H9 (cell line): ENCODE measurements at regions not wholly inside any gene's neighbourhood (a gene's known extent, or its start where the extent isn't known, plus 50 kb on each side); places are given as distances from the start of the nearest gene placed in this dataset.

Experiments
- DNase-seq: peaks from one replicate; pipeline ENCODE4 v3.0.0-alpha.2; 2017
- H2AFZ ChIP-seq: one replicate; pipeline ENCODE4 v1.6.1; 2013; ENCODE audit warnings: mild to moderate bottlenecking, low read length, control low read depth, moderate library complexity
- H2AK5ac ChIP-seq: 2 replicates; pipeline ENCODE4 v1.6.1; 2013; ENCODE audit warnings: low read length, control low read depth, mixed read lengths; ENCODE audit not compliant: insufficient read length
- H2BK120ac ChIP-seq: one replicate; pipeline ENCODE4 v1.6.1; 2013; ENCODE audit warnings: low read depth, mild to moderate bottlenecking, low read length, control low read depth, inconsistent platforms; ENCODE audit not compliant: poor library complexity, severe bottlenecking
- H2BK12ac ChIP-seq: 2 replicates; pipeline ENCODE4 v1.6.1; 2013; ENCODE audit warnings: low read length, control low read depth, mixed read lengths, low read depth; ENCODE audit not compliant: insufficient read length
- H2BK15ac ChIP-seq: 2 replicates; pipeline ENCODE4 v1.6.1; 2013; ENCODE audit warnings: low read depth, low read length, control low read depth
- H2BK20ac ChIP-seq: one replicate; pipeline ENCODE4 v1.6.1; 2013; ENCODE audit warnings: low read depth, mild to moderate bottlenecking, low read length, control low read depth, inconsistent platforms; ENCODE audit not compliant: poor library complexity, severe bottlenecking
- H2BK5ac ChIP-seq: 2 replicates; pipeline ENCODE4 v1.6.1; 2013; ENCODE audit warnings: low read length, control low read depth, mixed read lengths; ENCODE audit not compliant: insufficient read length
- H3K14ac ChIP-seq: 2 replicates; pipeline ENCODE4 v1.6.1; 2013; ENCODE audit warnings: low read length, control low read depth; ENCODE audit not compliant: insufficient read depth
- H3K18ac ChIP-seq: 2 replicates; pipeline ENCODE4 v1.6.1; 2013; ENCODE audit warnings: low read depth, mild to moderate bottlenecking, mixed read lengths, low read length, control low read depth; ENCODE audit not compliant: insufficient read length
- H3K23ac ChIP-seq: 2 replicates; pipeline ENCODE4 v1.6.1; 2013; ENCODE audit warnings: low read length, control low read depth, mixed read lengths, low read depth; ENCODE audit not compliant: insufficient read length
- H3K23me2 ChIP-seq: 2 replicates; pipeline ENCODE4 v1.6.1; 2013; ENCODE audit warnings: low read depth, mild to moderate bottlenecking, mixed read lengths, low read length, control low read depth; ENCODE audit not compliant: insufficient read length, poor library complexity, severe bottlenecking
- H3K27ac ChIP-seq: 2 replicates; pipeline ENCODE4 v1.5.1; 2013; ENCODE audit warnings: low read length, control low read depth, mixed read lengths, low read depth; ENCODE audit not compliant: insufficient read length
- H3K27me3 ChIP-seq: 2 replicates; pipeline ENCODE4 v1.6.1; 2013; ENCODE audit warnings: low read length, control low read depth, inconsistent platforms; ENCODE audit not compliant: insufficient read depth
- H3K4ac ChIP-seq: 2 replicates; pipeline ENCODE4 v1.6.1; 2013; ENCODE audit warnings: low read depth, mild to moderate bottlenecking, control low read depth, inconsistent platforms, low read length, moderate library complexity
- H3K4me1 ChIP-seq: 2 replicates; pipeline ENCODE4 v1.6.1; 2013; ENCODE audit warnings: low read length, control low read depth, inconsistent platforms; ENCODE audit not compliant: insufficient read depth
- H3K4me2 ChIP-seq: 2 replicates; pipeline ENCODE4 v1.6.1; 2013; ENCODE audit warnings: low read length, control low read depth, mixed read lengths; ENCODE audit not compliant: insufficient read length, insufficient read depth
- H3K56ac ChIP-seq: 2 replicates; pipeline ENCODE4 v1.6.1; 2013; ENCODE audit warnings: low read depth, mild to moderate bottlenecking, mixed read lengths, low read length, control low read depth; ENCODE audit not compliant: insufficient read length
- H3K79me1 ChIP-seq: 2 replicates; pipeline ENCODE4 v1.6.1; 2013; ENCODE audit warnings: low read depth, mild to moderate bottlenecking, moderate library complexity, low read length, control low read depth, inconsistent platforms; ENCODE audit not compliant: insufficient read depth, poor library complexity, severe bottlenecking
- H3K79me2 ChIP-seq: 2 replicates; pipeline ENCODE4 v1.6.1; 2013; ENCODE audit warnings: low read length, control low read depth, inconsistent platforms; ENCODE audit not compliant: insufficient read depth
- H3K9ac ChIP-seq: 2 replicates; pipeline ENCODE4 v1.6.1; 2013; ENCODE audit warnings: low read length, control low read depth, mixed read lengths; ENCODE audit not compliant: insufficient read length; ENCODE audit errors: extremely low read depth
- H3K9me3 ChIP-seq: one replicate; pipeline ENCODE4 v1.6.1; 2013; ENCODE audit warnings: low read depth, low read length, inconsistent platforms; ENCODE audit not compliant: control insufficient read depth
- H3T11ph ChIP-seq: one replicate; pipeline ENCODE4 v1.6.1; 2013; ENCODE audit warnings: mild to moderate bottlenecking, low read length, control low read depth, inconsistent platforms
- H4K20me1 ChIP-seq: one replicate; pipeline ENCODE4 v1.6.1; 2013; ENCODE audit not compliant: control insufficient read depth, insufficient read length, insufficient read depth
- H4K5ac ChIP-seq: 2 replicates; pipeline ENCODE4 v1.6.1; 2013; ENCODE audit warnings: low read depth, mild to moderate bottlenecking, mixed read lengths, low read length, control low read depth; ENCODE audit not compliant: insufficient read length
- H4K8ac ChIP-seq: replicated peaks from 2 replicates; pipeline ENCODE4 v1.6.1; 2013; ENCODE audit warnings: low read length, control low read depth, mixed read lengths, low read depth; ENCODE audit not compliant: insufficient read length
- H4K91ac ChIP-seq: 2 replicates; pipeline ENCODE4 v1.6.1; 2013; ENCODE audit warnings: low read depth, mild to moderate bottlenecking, moderate library complexity, mixed read lengths, low read length, control low read depth; ENCODE audit not compliant: insufficient read length
- H3K27ac Mint-ChIP-seq, 3 experiments: 2 replicates in 2 of 3; 3 replicates in 1 of 3; pipeline ENCODE4 v1.8.0; 2020 to 2021; ENCODE audit warnings: mixed read lengths in 3 of 3, mild to moderate bottlenecking in 1 of 3, moderate library complexity in 1 of 3
- H3K27me3 Mint-ChIP-seq: 2 replicates; pipeline ENCODE4 v1.8.0; 2021; ENCODE audit warnings: low read depth, mild to moderate bottlenecking, moderate library complexity, mixed read lengths
- H3K36me3 Mint-ChIP-seq, 3 experiments: 2 replicates in 2 of 3; 3 replicates in 1 of 3; pipeline ENCODE4 v1.8.0; 2020 to 2021; ENCODE audit warnings: low read depth in 3 of 3, mixed read lengths in 3 of 3; ENCODE audit not compliant: insufficient read depth in 1 of 3
- H3K4me1 Mint-ChIP-seq, 2 experiments: 2 replicates each; pipeline ENCODE4 v1.8.0; 2020; ENCODE audit warnings: mixed read lengths in 2 of 2
- H3K4me3 Mint-ChIP-seq, 2 experiments: 2 replicates in 1 of 2; 3 replicates in 1 of 2; pipeline ENCODE4 v1.8.0; 2020 to 2021; ENCODE audit warnings: mild to moderate bottlenecking in 2 of 2, mixed read lengths in 2 of 2, moderate library complexity in 1 of 2
- H3K9me3 Mint-ChIP-seq, 2 experiments: 2 replicates in 1 of 2; 3 replicates in 1 of 2; pipeline ENCODE4 v1.8.0; 2020; ENCODE audit warnings: mild to moderate bottlenecking in 2 of 2, mixed read lengths in 2 of 2, moderate library complexity in 1 of 2
- WGBS: extraction: QIAGEN DNeasy Blood & Tissue Kit; methylation state at CpG from one replicate; pipeline ENCODE4 v1.1.7; 2013; ENCODE audit warnings: missing lambda C conversion rate, low lambda C conversion rate, mixed read lengths; ENCODE audit not compliant: insufficient read length; ENCODE audit errors: extremely low coverage; 5-methylcytosine and 5-hydroxymethylcytosine counted together
- TF ChIP-seq, protein P1 (sequence below): fragments of 200-600 bp; sonication (generic); conservative IDR thresholded peaks from 3 replicates; pipeline ENCODE4 v1.8.0; 2021; ENCODE audit warnings: antibody characterized with exemption, mild to moderate bottlenecking

- Histone ChIP-seq H2BK5ac (no peak overlapping the region), H4K91ac (no peak overlapping the region), H3T11ph (no peak overlapping the region), H3K4me1 (peaks cover 2% of the 10 kb centered on the region; the same call in 1 of the 2 replicates), H2AK5ac (no peak overlapping the region), H2BK15ac (no peak overlapping the region), H2BK12ac (no peak overlapping the region), H3K4ac (no peak overlapping the region), H4K20me1 (no peaks in the 10 kb centered on the region), H3K23me2 (no peaks in the 10 kb centered on the region), H3K56ac (no peak overlapping the region), H3K27me3 (no peaks in the 10 kb centered on the region), H3K4me2 (no peak overlapping the region), H2BK20ac (no peak overlapping the region), H3K23ac (no peak overlapping the region), H3K27ac (no peak overlapping the region), H3K9me3 (no peaks in the 10 kb centered on the region), H4K8ac (no peak overlapping the region), H3K79me2 (no peaks in the 10 kb centered on the region), H3K9ac (no peak overlapping the region), H3K18ac (no peak overlapping the region), H3K14ac (no peak overlapping the region), H2AFZ (no peak overlapping the region), H3K79me1 (no peaks in the 10 kb centered on the region), H4K5ac (no peak overlapping the region), H2BK120ac (no peak overlapping the region)
- no CpG with 5 or more reads among the region's 1 CpG for WGBS
- Mint-ChIP-seq H3K4me1 (peaks cover 13 to 18% of the 10 kb centered on the region in 2 experiments), H3K27me3 (no peaks in the 10 kb centered on the region), H3K9me3 (peaks cover 0 to 14% of the 10 kb centered on the region in 2 experiments; a peak in 2 of 5 replicates), H3K36me3 (peaks cover 0 to 8% (median 0%) of the 10 kb centered on the region in 3 experiments; a peak in 1 of 7 replicates), H3K27ac (no peak overlapping the region), H3K4me3 (no peak overlapping the region)
- no peak for DNase-seq
- TF ChIP-seq, protein P1, sequence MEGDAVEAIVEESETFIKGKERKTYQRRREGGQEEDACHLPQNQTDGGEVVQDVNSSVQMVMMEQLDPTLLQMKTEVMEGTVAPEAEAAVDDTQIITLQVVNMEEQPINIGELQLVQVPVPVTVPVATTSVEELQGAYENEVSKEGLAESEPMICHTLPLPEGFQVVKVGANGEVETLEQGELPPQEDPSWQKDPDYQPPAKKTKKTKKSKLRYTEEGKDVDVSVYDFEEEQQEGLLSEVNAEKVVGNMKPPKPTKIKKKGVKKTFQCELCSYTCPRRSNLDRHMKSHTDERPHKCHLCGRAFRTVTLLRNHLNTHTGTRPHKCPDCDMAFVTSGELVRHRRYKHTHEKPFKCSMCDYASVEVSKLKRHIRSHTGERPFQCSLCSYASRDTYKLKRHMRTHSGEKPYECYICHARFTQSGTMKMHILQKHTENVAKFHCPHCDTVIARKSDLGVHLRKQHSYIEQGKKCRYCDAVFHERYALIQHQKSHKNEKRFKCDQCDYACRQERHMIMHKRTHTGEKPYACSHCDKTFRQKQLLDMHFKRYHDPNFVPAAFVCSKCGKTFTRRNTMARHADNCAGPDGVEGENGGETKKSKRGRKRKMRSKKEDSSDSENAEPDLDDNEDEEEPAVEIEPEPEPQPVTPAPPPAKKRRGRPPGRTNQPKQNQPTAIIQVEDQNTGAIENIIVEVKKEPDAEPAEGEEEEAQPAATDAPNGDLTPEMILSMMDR: no peak
Measured at GRCh38 chr4:93957186-93957585, 128.6 kb downstream of the ATOH1 start.
